Common myeloid progenitor, CD34-positive (primary cell): ENCODE measurements at regions not wholly inside any gene's neighbourhood (a gene's known extent, or its start where the extent isn't known, plus 50 kb on each side); places are given as distances from the start of the nearest gene placed in this dataset.

ENCODE experiments used
- CTCF ChIA-PET: fragments of 350-600 bp; sonication (Branson Sonifier 250); formaldehyde crosslinking; loops from one replicate; lab custom pipeline; 2021; ENCODE audit warnings: antibody characterized with exemption; lab: Charles Lee
- POLR2A ChIA-PET: fragments of 350-600 bp; sonication (Branson Sonifier 250); formaldehyde crosslinking; loops from one replicate; lab custom pipeline; 2021; ENCODE audit warnings: antibody characterized with exemption; lab: Charles Lee
- DNase-seq, 3 donors: peaks; one replicate each; pipeline versions ENCODE4 v3.0.0 to v3.0.0-alpha.2; 2013
- H3K27ac ChIP-seq, 2 experiments: 1 replicate in 1 of 2; 2 replicates in 1 of 2; pipeline ENCODE4 v1.7.0; 2013; ENCODE audit warnings: inconsistent platforms in 2 of 2, low read length in 2 of 2, mild to moderate bottlenecking in 2 of 2, low read depth in 1 of 2, moderate library complexity in 1 of 2; ENCODE audit not compliant: severe bottlenecking in 2 of 2, insufficient read depth in 1 of 2, poor library complexity in 1 of 2
- H3K27me3 ChIP-seq, 5 experiments: replicated peaks in 2 of 5; 1 replicate in 3 of 5; 2 replicates in 2 of 5; pipeline versions ENCODE4 v1.6.1 to v1.7.0; 2013; ENCODE audit warnings: low read length in 4 of 5, mild to moderate bottlenecking in 2 of 5, moderate library complexity in 2 of 5, inconsistent platforms in 1 of 5; ENCODE audit not compliant: insufficient read depth in 5 of 5, control insufficient read depth in 4 of 5
- H3K36me3 ChIP-seq, 4 experiments: 1 replicate in 2 of 4; 2 replicates in 2 of 4; pipeline versions ENCODE4 v1.6.1 to v1.7.0; 2013; ENCODE audit warnings: low read length in 3 of 4, control low read depth in 1 of 4, mild to moderate bottlenecking in 1 of 4; ENCODE audit not compliant: control insufficient read depth in 4 of 4, insufficient read depth in 4 of 4
- H3K4me1 ChIP-seq, 4 experiments: 1 replicate in 3 of 4; 2 replicates in 1 of 4; pipeline versions ENCODE4 v1.6.1 to v1.7.1; 2013; ENCODE audit warnings: low read length in 3 of 4, mild to moderate bottlenecking in 3 of 4, control low read depth in 1 of 4, inconsistent platforms in 1 of 4, moderate library complexity in 1 of 4; ENCODE audit not compliant: control insufficient read depth in 4 of 4, insufficient read depth in 4 of 4; ENCODE audit errors: control extremely low read depth in 1 of 4
- H3K4me3 ChIP-seq, 7 experiments: 1 replicate in 4 of 7; 2 replicates in 3 of 7; pipeline versions ENCODE4 v1.5.1 to v1.7.0; 2013; ENCODE audit warnings: mild to moderate bottlenecking in 7 of 7, low read length in 6 of 7, moderate library complexity in 6 of 7, inconsistent platforms in 2 of 7, low read depth in 2 of 7, control low read depth in 1 of 7; ENCODE audit not compliant: insufficient read depth in 4 of 7, control insufficient read depth in 1 of 7; ENCODE audit errors: extremely low read depth in 1 of 7
- H3K9me3 ChIP-seq, 5 experiments: 1 replicate in 4 of 5; 2 replicates in 1 of 5; pipeline versions ENCODE4 v1.6.1 to v1.7.1; 2013; ENCODE audit warnings: low read length in 4 of 5, mild to moderate bottlenecking in 2 of 5, inconsistent platforms in 1 of 5, low read depth in 1 of 5, moderate library complexity in 1 of 5; ENCODE audit not compliant: control insufficient read depth in 4 of 5, insufficient read depth in 2 of 5; ENCODE audit errors: control extremely low read depth in 1 of 5
- WGBS: methylation state at CpG from one replicate; pipeline ENCODE4 v1.1.5; 2013; ENCODE audit not compliant: insufficient coverage; 5-methylcytosine and 5-hydroxymethylcytosine counted together

GRCh38 chr5:96075579-96076289 is 114.1 kb upstream of the ELL2 start:
- Histone ChIP-seq H3K4me1 (peaks cover 0 to 18% (median 3%) of the 10 kb centered on the region in 4 experiments), H3K36me3 (no peaks in the 10 kb centered on the region), H3K27ac (no peak overlapping the region), H3K4me3 (no peak overlapping the region), H3K9me3 (no peaks in the 10 kb centered on the region), H3K27me3 (no peaks in the 10 kb centered on the region)
- WGBS = 100% methylated on average over 2 of the region's 2 CpGs
- ChIA-PET CTCF (interaction anchor here (1.2 to 2.3 kb wide), 2 partner anchors 10 to 11 kb away, joined by 3 to 10 read pairs; no protein-coding TSS in a partner anchor), POLR2A (no interaction called here)
- DNase-seq = no peak

GRCh38 chr5:96074870-96075269 is 113.2 kb upstream of the ELL2 start:
- H3K27me3 ChIP-seq = no peaks in the 10 kb centered on the region
- H3K9me3 ChIP-seq = no peaks in the 10 kb centered on the region
- H3K36me3 ChIP-seq = no peaks in the 10 kb centered on the region
- no peak overlapping the region for H3K4me3 ChIP-seq
- DNase-seq = no peak
- H3K27ac ChIP-seq = no peak overlapping the region
- CTCF ChIA-PET = interaction anchor here (0.7 to 2.3 kb wide), 4 partner anchors 10 to 103 kb away, joined by 3 to 10 read pairs (median 3); no protein-coding TSS in a partner anchor
- POLR2A ChIA-PET = no interaction called here
- no CpG with 5 or more reads among the region's 2 CpGs for WGBS
- peaks cover 0 to 27% (median 4%) of the 10 kb centered on the region in 4 experiments for H3K4me1 ChIP-seq

GRCh38 chr5:96074460-96074859 is 112.8 kb upstream of the ELL2 start:
- no peak overlapping the region for H3K27ac ChIP-seq
- ChIA-PET CTCF (interaction anchor here (0.7 to 2.3 kb wide), 4 partner anchors 9 to 103 kb away, joined by 3 to 10 read pairs (median 3); no protein-coding TSS in a partner anchor), POLR2A (no interaction called here)
- H3K27me3 ChIP-seq = no peaks in the 10 kb centered on the region
- no peak for DNase-seq
- peaks cover 0 to 30% (median 4%) of the 10 kb centered on the region in 4 experiments for H3K4me1 ChIP-seq
- H3K9me3 ChIP-seq = no peaks in the 10 kb centered on the region
- H3K4me3 ChIP-seq = no peak overlapping the region
- no CpG with 5 or more reads among the region's 1 CpG for WGBS
- no peaks in the 10 kb centered on the region for H3K36me3 ChIP-seq

- Histone ChIP-seq H3K27me3 (no peaks in the 10 kb centered on the region), H3K36me3 (no peaks in the 10 kb centered on the region), H3K9me3 (no peaks in the 10 kb centered on the region), H3K4me3 (no peak overlapping the region), H3K4me1 (peaks cover 0 to 37% (median 9%) of the 10 kb centered on the region in 4 experiments), H3K27ac (no peak overlapping the region)
- POLR2A ChIA-PET = no interaction called here
- DNase-seq = no peak
- CTCF ChIA-PET = no interaction called here
- 80% methylated on average over 1 of the region's 3 CpGs for WGBS
Measured at GRCh38 chr5:96072791-96073165, 111.1 kb upstream of the ELL2 start.

GRCh38 chr5:96072138-96072790 is 110.6 kb upstream of the ELL2 start:
- Histone ChIP-seq H3K27me3 (no peaks in the 10 kb centered on the region), H3K9me3 (no peaks in the 10 kb centered on the region), H3K4me3 (no peak overlapping the region), H3K4me1 (peaks cover 0 to 35% (median 11%) of the 10 kb centered on the region in 4 experiments), H3K27ac (no peak overlapping the region), H3K36me3 (no peaks in the 10 kb centered on the region)
- 55% methylated on average over 4 of the region's 4 CpGs for WGBS
- no peak for DNase-seq
- POLR2A ChIA-PET = no interaction called here
- CTCF ChIA-PET = no interaction called here

- Histone ChIP-seq H3K4me3 (no peak overlapping the region), H3K9me3 (no peaks in the 10 kb centered on the region), H3K27ac (no peak overlapping the region), H3K36me3 (no peaks in the 10 kb centered on the region), H3K4me1 (peaks cover 3 to 37% (median 17%) of the 10 kb centered on the region in 4 experiments), H3K27me3 (no peaks in the 10 kb centered on the region)
- CTCF ChIA-PET = no interaction called here
- no peak for DNase-seq
- POLR2A ChIA-PET = no interaction called here
- WGBS = 83% methylated on average over 3 of the region's 5 CpGs
Measured at GRCh38 chr5:96070622-96071225, 109.1 kb upstream of the ELL2 start.
